DND-41 (cell line): ENCODE measurements at regions not wholly inside any gene's neighbourhood (a gene's known extent, or its start where the extent isn't known, plus 50 kb on each side); places are given as distances from the start of the nearest gene placed in this dataset.

Experiments
- CTCF ChIP-seq: IDR thresholded peaks from 2 replicates; pipeline ENCODE4 v1.5.1; 2012; ENCODE audit warnings: borderline replicate concordance, low read length, moderate library complexity, mild to moderate bottlenecking; ENCODE audit not compliant: poor library complexity, severe bottlenecking; ENCODE audit errors: extremely low read depth
- EZH2 ChIP-seq: IDR thresholded peaks from 3 replicates; pipeline ENCODE4 v1.6.1; 2012; ENCODE audit warnings: borderline replicate concordance, low read depth, mild to moderate bottlenecking, moderate library complexity, low read length, inconsistent platforms; ENCODE audit not compliant: severe bottlenecking

DNA sequence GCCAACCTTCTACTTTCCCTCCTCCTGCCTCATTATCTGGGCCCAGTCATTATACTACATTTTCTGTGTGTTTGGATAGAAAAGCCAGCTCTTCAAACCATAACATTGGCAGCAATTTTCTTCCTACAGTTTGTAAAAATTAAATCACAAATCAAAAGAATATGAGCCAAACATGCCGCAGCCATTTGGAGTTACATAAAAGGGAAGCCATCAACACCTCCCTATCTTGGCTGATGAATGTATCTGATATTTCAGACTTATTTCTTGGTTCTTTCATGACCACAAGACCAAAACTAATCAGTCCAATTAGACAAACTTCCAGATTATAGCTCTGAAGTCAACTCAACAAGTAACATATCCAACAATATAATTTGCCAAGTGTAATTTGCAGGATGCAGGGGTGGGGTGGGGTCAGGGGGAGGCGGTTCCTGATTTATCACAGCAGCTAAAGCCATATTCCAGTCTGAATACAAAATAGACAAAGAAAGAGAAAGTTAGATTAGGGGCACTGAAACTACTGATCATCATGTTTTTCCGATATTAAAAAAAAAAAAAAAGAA lies 89.4 kb upstream of the CNTLN start:
- no peak for TF ChIP-seq CTCF
- TF ChIP-seq EZH2 = no peak
